Astrocyte (in vitro differentiated cells and primary cell): ENCODE measurements at regions not wholly inside any gene's neighbourhood (a gene's known extent, or its start where the extent isn't known, plus 50 kb on each side); places are given as distances from the start of the nearest gene placed in this dataset.

Experiments
- EZH2 ChIP-seq: IDR thresholded peaks from 2 replicates; pipeline ENCODE4 v1.6.1; 2012; ENCODE audit warnings: mild to moderate bottlenecking, low read length, inconsistent platforms; ENCODE audit not compliant: insufficient read depth
- TF ChIP-seq, protein P1 (sequence below): IDR thresholded peaks from 2 replicates; pipeline ENCODE4 v1.5.1; 2011; ENCODE audit warnings: low read depth, mild to moderate bottlenecking, inconsistent platforms, low read length, moderate library complexity; ENCODE audit not compliant: insufficient read depth

- TF ChIP-seq EZH2: no peak
- TF ChIP-seq, protein P1, sequence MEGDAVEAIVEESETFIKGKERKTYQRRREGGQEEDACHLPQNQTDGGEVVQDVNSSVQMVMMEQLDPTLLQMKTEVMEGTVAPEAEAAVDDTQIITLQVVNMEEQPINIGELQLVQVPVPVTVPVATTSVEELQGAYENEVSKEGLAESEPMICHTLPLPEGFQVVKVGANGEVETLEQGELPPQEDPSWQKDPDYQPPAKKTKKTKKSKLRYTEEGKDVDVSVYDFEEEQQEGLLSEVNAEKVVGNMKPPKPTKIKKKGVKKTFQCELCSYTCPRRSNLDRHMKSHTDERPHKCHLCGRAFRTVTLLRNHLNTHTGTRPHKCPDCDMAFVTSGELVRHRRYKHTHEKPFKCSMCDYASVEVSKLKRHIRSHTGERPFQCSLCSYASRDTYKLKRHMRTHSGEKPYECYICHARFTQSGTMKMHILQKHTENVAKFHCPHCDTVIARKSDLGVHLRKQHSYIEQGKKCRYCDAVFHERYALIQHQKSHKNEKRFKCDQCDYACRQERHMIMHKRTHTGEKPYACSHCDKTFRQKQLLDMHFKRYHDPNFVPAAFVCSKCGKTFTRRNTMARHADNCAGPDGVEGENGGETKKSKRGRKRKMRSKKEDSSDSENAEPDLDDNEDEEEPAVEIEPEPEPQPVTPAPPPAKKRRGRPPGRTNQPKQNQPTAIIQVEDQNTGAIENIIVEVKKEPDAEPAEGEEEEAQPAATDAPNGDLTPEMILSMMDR: no peak
These were observed 609.8 kb upstream of the GRAMD2B start for GRCh38 chr5:125813221-125813974.
